ENCODE measurements at regions not wholly inside any gene's neighbourhood (a gene's known extent, or its start where the extent isn't known, plus 50 kb on each side); places are given as distances from the start of the nearest gene placed in this dataset.
A peak's percentile ranks its signal among the peaks of the same experiment; 100 is the strongest.
"Not testable (repeated sequence)": the region's sequence is repeated elsewhere in the genome, so short reads cannot be mapped to it uniquely, and the experiment has no call there.

DNA sequence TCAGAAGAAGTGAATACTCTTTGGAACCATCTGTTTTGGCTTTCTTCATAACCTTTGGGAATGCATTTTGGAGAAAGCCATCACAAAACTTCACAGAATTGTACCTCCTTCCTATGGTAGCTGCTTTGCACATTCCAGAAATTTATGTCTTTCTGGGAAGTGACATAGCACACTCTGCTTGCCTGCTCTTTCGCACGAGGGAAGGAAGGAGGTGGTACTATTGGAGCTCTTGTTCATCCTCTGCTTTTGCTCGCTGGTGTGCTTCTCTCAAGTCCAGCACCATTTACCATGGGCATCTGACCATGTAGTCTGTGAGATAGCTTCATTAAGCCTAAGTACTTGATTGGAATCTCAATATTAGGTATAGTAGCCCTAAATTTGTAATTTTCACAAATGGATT is 473.3 kb upstream of the SLC35B3 start:
- DNase-seq (ENCODE audit: low read depth) = no peak

DNA sequence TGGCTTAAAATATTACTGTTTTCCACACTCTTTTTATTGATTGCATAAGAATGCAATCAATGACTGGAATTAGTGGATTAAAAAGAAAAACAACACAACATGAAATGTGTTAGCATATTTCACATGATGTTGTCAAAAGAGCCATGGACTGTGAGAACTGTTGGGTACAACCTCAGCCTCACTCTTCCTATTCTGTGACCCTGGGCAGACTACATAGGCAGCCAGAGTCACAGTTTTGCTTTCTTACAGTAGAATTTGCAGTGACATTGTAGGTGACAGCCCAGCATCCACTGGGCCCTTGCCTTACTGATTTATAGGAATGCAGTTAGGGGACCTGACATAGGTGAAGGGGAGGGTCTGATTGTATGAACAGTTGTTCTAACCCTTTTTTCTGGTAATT is 471.4 kb upstream of the SLC35B3 start:
- no peak for DNase-seq (ENCODE audit: low read depth)

DNA sequence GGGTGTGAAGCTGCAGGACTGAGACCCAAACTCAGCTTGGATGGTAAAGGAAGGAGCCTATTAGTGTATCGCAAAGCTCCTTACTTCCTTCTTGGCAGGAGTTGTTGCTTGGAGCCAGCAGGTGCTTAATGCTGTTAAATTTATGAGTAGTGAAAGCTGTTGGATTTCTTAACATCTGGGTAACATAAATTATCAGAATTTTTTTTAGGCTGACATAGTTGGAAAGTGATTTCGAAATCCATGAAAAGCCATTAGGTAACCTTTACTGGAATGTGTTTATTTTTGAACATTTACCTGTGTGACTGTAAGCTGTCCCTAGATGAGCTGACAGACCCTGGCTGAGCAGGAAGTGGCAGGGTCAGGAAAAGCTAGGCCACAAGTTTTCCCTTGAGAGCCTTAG is 470.4 kb upstream of the SLC35B3 start:
- no peak for DNase-seq (ENCODE audit: low read depth)

DNA sequence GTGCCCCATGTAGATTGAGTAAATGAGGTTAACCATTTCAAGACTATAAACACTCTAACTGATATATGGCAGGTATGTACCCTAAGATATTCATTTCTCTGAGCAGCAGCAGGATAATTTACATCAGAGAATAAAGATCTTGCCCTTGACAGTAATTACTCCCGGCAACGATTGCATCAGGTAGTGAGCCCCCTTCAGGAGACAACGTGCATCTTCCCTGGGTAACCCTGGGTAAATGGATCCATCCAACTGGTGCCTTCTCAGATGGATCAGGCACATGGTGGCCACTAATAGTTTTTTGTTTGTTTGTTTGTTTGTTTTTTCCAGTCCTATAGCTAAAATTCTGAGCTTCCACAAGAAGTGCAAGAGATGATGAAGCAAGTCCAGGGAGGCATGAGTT is 469.4 kb upstream of the SLC35B3 start:
- DNase-seq (ENCODE audit: low read depth) = no peak

DNA sequence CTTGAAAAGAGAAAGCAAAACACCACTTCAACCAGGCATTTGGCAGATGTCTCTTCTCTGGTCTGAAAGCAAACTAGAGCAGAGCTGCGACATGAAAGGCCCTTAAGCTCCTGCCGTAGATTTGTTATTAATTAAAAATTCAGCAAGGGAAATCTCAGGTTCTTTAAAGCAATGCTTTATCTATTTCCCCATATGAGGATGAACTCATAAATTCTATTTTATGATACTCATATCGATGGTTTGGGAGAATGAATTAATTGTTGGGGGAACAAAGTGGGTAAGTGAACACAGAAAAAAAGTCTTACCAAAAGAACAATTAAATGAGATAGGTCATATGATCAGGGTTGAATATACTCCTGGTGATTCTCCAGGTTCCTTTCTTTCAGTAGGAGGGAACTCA is 464.7 kb upstream of the SLC35B3 start:
- no peak for DNase-seq (ENCODE audit: low read depth)

DNA sequence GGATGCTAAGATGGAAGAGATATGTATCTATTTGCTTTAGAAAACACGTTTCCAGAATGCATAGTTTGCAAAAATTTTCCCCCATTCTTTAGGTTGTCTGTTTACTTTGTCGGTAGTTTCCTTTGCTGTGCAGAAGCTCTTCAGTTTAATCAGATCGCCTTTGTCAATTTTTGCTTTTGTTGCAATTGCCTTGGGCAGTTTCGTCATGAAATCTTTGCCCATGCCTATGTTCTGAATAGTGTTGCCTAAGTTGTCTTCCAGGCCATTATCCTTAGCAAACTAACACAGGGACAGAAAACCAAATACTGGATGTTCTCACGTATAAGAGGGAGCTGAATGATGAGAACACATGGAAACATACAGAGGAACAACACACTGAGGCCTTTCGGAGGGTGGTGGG is 454.2 kb upstream of the SLC35B3 start:
- no peak for DNase-seq (ENCODE audit: low read depth)

DNA sequence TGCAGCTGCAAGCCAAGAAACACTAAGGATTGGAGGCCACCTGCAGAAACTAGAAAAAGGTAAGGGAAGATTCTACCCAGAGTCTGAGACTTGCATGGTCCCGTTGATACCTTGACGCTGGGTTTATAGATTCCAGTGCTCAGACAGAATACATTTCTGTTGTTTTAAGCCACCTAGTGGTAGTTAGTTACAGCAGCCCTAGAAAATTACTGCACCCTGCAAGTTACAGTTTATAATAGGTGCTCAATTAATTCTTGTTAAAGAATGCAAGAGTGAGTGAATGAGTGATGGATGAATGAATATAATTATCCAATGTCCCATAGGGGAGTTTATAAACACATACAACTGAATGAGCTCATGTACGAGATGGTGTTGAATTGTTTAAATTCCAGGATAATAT is 453.1 kb upstream of the SLC35B3 start:
- DNase-seq (ENCODE audit: low read depth) = peak; percentile 1

DNA sequence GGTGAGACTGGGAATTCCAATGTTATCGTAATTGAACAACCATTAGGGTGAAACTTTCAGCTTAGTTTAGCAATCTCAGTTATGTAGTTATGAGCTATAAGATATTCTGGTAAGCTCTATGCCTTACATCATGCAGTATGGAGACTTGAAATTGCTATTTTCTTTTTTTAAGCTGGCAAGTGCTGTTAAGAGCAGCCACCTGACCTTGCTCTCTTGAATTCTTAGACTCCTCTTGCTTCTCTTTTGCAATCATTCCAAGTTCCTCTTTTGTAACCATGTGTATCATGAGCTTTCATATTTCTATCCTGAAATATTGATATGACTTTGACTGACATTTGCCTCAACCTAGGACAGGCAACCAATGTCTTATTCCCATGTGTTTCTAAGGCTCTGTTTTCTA is 446.3 kb upstream of the SLC35B3 start:
- DNase-seq (ENCODE audit: low read depth) = no peak

DNA sequence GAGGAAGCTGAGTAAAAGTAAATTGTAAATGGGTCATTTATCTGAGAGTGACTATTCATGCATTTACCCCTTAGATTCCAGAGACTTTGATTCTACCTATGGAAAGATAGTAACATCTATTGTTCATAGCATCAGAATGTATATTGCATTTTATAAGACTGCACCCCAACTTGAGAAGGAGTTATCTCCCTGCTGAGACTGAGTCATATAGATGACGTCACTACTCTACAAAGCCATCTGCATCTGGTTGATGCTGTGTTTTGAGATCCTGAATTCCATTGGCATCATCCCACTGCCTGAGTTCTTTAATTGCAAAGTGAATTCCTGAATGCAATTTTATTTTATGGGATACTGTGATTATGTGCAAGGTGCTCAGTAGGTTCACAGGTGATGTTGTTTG is 444.0 kb upstream of the SLC35B3 start:
- DNase-seq (ENCODE audit: low read depth) = no peak

DNA sequence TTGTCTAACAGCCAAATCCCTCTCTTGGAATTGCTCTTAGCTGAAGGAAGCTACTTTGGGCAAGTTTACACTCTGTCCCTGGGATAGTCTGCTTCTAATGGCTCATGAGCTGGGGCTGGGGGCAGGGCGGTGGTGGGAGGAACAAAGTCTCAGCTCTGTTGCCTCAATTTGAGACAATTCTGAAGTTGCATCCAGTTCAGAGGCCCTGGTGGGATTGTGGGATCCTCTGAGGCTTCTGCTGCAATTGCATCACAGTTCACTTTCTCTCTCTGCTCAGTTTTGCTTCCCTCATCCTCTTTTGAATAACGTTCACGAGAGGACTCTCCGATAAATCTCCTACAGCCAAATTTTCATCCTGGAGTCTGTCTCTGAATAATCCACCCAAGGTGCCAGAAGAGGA is 440.6 kb upstream of the SLC35B3 start:
- no peak for DNase-seq (ENCODE audit: low read depth)

DNA sequence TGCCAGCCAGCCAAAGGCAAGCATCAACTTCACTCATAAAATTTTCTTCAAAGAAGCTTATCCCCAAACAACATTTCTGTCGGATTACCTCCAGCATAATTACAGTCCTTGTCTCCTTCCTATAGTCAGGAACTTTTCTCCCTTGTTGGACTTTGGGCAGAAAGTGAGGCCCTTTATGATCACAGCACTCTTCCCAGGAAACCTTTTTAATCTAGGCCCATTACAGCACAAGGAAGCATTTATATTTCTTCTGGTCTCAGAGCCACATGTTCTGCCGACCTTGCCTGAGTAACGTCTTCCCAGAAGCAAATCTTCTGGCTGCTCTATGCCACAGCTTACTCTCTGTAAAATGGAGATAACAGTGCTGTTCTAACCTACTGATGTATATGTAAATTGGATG is 437.2 kb upstream of the SLC35B3 start:
- no peak for DNase-seq (ENCODE audit: low read depth)

DNA sequence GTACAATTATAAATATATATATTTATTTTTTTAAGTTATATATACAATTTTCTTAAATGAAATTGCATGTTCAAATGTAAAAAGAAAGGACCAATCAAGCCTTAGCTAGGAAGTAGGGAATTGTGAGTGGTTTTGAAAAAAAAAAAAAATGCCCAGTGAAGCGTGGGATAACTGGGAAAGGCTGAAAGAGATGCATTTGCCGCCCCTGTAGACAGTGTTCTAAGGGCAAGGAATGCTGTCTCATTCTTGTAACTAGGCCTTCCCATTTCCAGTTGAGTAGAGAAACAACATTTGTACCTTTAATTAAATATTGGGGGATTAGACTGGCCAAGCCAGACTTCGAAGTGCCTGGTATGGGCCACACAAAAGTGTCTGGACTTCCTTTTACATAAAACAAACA is 430.1 kb upstream of the SLC35B3 start:
- no peak for DNase-seq (ENCODE audit: low read depth)

DNA sequence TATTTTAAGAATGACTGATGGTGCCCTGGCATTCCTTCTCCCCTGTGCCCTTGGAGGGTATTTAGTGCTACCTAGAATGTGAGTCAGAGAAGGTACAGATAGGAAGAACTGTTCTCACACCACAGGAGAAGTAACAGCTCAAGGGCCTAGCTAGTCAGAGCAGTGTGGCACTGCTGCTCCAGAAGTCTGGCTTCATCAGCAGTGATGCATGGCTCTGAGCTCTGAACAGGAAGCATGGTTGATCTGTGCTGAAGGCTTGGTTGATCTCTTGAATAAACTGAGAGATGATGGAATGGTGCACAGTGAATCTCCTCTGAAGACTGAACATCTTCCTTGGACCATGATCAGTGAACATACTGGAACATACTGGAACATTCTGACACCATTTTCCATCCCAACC is 425.3 kb upstream of the SLC35B3 start:
- no peak for DNase-seq (ENCODE audit: low read depth)

DNA sequence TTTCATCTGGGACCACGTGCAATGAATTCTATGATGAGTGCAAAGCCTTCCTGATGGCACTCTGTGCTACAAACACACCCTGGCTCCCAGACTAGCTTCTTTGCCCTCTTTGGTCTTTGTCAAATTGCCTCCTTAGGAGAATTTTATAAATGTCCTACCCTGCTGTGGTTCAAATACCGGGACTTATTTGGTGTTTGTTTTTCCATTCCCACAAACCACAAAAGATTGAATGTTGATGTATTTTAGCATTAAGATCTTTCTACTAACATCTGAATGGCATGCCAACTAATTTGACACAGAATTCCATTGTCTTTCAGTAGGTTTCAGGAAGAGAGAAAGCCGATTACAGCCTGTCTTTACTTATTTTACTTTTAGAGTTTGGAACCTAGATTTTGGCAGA is 424.2 kb upstream of the SLC35B3 start:
- peak; percentile 28 for DNase-seq (ENCODE audit: low read depth)

DNA sequence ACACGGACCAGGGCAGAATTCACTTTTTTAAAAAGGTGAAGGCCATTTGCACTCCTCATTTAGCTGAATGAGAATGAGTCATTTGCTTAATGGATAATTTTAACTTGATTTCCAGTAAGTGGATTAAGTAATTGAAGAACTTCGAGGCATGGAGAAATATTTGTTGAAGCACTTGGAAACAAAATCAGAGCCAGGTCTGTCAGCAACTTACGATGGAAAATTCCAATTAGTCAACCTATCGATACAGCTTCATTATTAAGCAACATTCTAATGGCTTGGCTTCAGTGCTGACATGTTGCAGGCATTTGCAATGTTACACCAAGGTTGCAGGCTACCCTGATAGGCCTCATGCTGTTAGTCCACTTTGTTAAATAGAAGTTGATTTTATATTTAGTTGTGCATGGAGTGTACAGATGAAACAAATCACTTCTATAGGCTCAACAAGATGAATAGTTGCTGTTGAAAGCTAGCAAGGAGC is 423.5 kb upstream of the SLC35B3 start:
- peak; percentile 42 for DNase-seq (ENCODE audit: low read depth)

DNA sequence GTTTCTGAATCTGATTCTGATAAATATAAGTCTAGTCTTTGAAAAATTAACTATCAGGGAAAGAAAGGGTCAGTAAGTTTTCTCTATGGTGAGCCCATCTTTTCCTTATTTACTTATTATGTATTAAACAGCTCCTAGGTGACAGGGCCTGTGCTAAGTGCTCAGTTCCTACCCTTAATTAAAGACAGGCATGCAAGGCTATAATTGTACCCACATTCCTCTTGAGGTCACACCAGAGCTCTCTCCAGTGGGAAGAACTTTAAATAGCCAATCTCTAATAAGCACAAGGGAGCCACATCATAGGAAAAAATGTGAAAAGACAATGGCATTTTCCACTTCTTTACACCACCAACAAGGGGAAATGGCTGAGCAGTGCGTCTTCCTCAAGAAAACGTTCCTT is 421.8 kb upstream of the SLC35B3 start:
- DNase-seq (ENCODE audit: low read depth) = peak; percentile 14

DNA sequence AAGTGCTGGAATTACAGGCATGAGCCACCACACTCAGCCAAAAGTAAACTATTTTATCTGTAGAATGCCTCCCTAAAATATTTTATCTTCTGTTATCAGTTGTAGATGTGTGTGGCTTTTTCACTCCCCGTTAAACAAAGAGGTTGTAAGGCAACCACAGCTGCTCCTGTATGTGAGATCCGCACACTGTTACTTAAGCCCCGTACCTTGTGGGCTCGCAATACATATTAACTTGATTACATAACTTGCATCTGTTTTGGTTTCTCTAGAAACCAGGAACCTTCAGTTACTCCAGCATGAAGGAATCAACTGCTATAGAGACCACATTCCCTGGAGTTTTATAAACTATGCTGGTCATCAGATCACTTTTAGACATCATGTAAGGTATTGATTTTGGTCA is 420.1 kb upstream of the SLC35B3 start:
- no peak for DNase-seq (ENCODE audit: low read depth)

DNA sequence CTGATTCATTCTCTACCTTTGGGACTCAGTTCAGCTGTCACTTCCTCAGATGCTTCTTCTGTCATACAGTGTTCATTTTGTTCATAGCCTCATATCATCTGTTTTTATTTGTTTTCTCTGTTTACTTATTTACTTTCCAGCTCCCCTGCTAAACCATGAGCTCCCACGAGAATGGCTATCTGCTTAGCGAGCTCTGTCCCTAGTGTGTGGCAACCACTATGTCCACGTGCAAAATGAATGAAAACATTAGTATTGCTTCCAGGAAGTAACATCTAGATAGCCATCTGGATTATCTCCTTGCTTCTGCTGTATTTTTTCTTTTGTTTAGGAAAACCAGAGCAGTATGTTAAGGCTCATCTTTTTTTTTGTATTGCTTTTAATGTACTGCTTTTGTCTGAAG is 417.0 kb upstream of the SLC35B3 start:
- no peak for DNase-seq (ENCODE audit: low read depth)

DNA sequence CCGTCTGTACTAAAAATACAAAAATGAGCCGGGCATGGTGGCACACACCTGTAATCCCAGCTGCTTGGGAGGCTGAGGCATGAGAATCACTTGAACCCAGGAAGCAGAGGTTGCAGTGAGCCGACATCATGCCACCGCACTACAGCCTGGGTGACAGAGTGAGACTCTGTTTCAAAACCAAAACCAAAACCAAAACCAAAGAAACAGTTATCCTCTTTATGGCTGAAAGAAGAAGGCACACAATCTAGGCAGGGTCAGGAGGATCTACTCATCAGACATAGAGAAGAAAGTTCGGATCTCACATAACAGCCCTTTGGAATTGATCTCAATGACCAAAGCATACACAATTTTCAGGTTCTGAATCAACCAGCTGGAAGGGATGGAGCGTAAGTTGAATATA is 411.3 kb upstream of the SLC35B3 start:
- DNase-seq (ENCODE audit: low read depth) = not testable (repeated sequence)

DNA sequence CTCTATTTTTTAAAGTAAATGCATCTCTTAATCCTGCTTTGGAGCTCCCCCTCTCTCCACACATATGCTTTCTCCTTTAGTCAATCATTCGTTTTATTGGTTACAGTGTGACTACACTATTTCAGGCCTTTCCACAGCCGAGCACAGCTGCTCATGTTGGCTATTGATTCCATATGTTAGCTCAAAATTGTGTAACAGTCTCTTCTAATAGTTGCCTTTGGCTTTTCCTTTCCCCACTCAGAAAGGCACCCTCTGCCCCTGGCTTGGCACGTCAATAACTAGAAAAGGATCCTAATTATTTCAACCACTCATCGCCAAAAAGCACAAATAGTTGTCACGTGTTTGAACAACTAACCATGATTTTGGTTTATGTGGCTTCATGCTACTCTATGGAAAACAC is 410.3 kb upstream of the SLC35B3 start:
- no peak for DNase-seq (ENCODE audit: low read depth)

DNA sequence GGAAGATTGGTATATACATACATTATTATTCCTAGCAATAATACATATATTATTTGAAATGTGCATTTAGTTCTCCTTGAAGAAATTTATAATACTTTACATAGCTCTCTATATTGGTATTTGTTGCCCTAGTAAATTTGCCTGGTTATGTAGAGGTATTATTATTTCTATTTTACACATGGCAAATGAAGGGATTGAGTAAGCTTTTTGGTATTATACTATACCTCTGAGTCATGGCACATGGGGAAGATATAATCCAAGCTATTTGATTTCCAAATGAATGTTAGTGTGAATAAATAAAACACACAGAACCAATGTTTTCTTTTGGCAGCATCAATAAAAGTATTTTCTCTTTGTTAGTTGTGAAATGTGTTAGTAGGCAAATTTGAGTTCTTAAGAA is 409.6 kb upstream of the SLC35B3 start:
- peak; percentile 4 for DNase-seq (ENCODE audit: low read depth)

DNA sequence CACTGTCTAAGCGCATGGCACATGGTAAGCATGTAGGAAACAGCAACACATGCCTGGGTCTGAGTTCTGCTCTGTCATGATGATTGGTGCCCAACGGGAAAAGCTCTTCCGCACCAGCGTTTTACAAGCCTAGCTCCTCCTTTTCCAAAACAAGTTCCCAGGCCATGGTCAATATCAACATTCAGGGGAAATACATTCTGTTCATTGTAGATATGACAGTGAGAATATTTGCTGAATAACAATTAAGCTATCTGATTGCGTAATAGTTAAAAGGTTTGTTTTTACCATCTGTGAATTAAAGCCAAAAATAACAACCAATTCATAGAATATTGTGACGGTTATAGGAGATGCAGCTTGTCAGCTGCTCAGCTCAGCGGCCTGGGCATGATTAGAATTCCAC is 404.3 kb upstream of the SLC35B3 start:
- DNase-seq (ENCODE audit: low read depth) = no peak

DNA sequence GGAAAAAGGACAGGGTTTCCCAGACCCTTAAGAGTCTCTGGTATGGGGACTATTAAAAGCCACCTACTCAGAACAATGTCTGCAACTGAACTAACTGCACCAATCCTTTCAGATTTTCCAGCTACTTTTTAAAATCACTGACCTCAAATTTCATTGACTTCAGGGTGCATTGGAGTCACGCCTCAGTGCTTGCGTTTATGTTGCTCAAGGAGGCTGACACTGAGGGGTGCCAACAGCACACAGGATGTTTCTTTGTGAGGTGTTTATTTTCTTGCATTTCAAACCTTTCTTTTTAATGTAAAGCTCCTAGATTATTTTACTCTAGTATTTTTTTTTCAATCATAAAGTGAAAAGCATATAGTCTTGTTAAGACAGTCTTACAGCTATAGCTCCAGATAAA is 402.0 kb upstream of the SLC35B3 start:
- DNase-seq (ENCODE audit: low read depth) = no peak

DNA sequence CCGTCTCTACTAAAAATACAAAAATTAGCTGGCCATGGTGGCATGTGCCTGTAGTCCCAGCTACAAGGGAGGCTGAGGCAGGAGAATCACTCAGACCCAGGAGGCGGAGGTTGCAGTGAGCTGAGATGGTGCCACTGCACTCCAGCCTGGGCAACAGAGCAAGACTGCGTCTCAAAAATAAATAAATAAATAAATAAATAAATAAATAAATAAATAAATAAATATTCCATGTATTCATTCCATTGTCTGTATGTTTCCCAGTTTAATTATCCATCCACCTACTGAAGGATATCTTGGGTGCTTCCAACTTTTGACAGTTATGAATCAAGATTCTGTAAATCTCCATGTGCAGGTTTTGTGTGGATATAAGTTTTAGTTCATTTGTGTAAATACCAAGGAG is 397.4 kb upstream of the SLC35B3 start:
- DNase-seq (ENCODE audit: low read depth) = not testable (repeated sequence)

Measured in fibroblast of gingiva (primary cell).